ENCODE measurements at regions not wholly inside any gene's neighbourhood (a gene's known extent, or its start where the extent isn't known, plus 50 kb on each side); places are given as distances from the start of the nearest gene placed in this dataset.
"Not testable (repeated sequence)": the region's sequence is repeated elsewhere in the genome, so short reads cannot be mapped to it uniquely, and the experiment has no call there.

- no peak for DNase-seq
Observed at GRCh38 chr1:187563191-187563590, 734.4 kb downstream of the PLA2G4A start.

DNA sequence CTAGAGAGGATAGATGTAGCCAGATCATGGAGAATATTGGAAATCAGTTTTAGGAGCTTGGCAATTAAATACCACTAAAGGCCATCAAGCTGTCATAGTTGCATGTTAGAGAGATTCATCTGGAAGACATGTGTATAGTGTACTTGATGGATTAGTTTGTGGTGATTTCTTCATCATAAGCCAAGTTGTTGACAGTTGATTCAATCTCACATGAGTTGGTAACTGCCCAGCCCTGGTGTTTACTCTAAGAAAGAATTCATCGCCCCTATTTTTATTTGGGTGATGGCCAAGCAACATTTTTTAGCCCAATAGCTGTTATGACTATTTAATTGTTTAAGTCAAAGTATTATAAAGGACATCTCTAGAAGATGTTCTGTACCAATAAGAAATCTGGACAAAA is 737.6 kb downstream of the PLA2G4A start:
- DNase-seq, result no peak

DNA sequence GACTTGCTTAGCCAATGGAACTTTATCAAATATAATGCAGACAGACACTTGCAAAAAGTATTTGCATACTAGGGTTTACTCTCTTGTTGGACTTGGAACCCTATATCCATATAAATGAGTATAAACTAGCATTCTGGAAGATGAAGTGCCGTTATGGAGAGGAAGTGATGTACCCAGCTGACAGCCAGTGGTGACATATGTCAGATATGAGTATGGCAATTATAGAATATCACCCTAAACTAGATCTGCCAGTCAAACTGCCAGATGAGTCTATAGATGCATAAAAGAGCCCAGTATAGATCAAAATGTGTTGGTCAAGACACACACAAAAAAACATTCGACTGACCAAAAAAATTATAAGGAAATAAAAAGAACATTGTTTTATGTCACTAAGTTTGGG is 739.3 kb downstream of the PLA2G4A start:
- no peak for DNase-seq

DNA sequence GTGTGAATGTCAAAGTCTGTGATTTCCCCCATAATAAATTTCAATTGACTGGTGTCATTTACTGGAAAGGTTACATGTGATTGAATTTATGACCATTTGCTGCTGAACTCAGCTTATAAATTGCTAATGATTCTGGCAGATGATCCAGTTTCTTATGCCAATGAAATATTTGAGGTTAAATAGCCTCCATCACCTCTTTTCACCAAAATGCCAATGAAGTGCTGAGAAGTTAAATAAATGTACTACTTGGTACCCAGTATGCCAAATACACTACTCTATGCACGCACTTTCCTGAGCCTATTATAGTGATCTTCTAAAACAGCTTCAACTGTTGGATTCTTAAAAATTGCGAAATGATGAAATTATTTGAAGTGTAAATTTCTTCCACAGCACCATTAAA is 741.4 kb downstream of the PLA2G4A start:
- DNase-seq, result no peak

GRCh38 chr1:187577610-187578009 is 748.9 kb downstream of the PLA2G4A start:
- DNase-seq, result no peak

DNA sequence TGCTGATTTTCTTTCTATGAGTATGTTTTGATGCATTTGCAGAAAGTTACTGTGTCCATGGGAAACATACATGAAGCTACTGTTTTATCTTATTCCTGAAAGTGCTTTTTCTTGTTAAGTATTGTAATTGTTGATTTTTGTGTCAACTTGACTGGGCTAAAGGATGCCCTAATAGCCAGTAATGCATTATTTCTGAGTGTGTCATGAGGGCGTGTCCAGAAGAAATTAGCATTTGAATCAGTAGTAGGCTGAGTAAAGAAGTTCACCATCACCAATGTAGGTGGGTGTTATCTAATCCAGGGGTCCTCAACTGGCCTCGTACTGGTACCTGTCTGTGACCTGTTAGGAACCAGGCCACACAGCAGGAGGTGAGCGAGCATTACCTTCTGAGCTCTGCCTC is 760.2 kb downstream of the PLA2G4A start:
- no peak for DNase-seq

DNA sequence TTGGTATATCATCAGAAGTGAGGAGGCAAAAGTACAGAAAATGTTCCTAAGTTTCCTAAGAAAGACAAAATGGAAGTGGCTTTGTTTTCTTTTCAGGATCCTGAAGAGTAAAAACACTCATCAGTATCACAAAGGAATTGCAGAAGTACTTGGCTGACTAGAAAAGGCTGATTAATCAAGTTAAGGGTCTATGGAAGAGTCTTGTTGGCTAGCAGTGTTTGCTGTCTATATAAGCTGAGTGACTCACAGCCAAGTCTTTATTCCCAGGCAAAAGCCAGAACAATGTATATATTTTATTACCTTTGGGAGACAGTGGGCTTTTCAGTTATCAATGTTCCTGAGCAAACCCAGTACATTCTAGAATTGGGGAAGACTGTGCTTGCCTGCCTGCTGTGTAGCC is 777.0 kb downstream of the PLA2G4A start:
- DNase-seq, result no peak

DNA sequence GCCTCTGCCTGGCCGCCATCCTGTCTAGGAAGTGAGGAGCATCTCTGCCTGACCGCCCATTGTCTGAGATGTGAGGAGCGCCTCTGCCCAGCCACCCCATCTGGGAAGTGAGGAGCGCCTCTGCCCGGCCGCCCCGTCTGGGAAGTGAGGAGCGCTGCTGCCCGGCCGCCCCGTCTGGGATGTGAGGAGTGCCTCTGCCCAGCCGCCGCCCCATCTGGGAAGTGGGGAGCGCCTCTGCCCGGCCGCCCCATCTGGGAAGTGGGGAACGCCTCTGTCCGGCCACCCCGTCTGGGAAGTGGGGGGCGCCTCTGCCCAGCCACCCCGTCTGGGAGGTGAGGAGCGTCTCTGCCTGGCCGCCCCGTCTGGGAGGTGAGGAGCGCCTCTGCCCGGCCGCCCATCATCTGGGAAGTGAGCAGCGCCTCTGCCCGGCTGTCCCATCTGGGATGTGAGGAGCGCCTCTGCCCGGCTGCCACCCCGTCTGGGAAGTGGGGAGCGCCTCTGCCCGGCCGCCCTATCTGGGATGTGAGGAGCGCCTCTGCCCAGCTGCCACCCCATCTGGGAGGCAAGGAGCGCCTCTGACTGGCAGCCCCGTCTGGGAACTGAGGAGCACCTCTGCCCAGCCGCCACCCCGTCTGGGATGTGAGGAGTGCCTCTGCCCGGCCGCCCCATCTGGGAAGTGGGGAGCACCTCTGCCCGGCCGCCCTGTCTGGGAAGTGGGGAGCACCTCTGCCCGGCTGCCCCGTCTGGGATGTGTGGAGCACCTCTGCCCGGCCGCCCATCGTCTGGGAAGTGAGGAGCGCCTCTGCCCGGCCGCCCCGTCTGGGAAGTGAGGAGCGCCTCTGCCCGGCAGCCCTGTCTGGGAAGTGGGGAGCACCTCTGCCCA is 787.3 kb downstream of the PLA2G4A start:
- DNase-seq, result not testable (repeated sequence)

DNA sequence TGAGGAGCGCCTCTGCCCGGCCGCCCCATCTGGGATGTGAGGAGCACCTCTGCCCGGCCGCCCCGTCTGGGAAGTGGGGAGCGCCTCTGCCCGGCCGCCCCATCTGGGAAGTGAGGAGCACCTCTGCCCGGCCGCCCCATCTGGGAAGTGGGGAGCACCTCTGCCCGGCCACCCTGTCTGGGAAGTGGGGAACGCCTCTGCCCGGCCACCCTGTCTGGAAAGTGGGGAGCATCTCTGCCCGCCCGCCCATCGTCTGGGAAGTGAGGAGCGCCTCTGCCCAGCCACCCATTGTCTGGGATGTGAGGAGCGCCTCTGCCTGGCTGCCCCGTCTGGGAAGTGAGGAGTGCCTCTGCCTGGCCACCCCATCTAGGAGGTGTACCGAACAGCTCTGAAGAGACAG is 788.1 kb downstream of the PLA2G4A start:
- not testable (repeated sequence) for DNase-seq

DNA sequence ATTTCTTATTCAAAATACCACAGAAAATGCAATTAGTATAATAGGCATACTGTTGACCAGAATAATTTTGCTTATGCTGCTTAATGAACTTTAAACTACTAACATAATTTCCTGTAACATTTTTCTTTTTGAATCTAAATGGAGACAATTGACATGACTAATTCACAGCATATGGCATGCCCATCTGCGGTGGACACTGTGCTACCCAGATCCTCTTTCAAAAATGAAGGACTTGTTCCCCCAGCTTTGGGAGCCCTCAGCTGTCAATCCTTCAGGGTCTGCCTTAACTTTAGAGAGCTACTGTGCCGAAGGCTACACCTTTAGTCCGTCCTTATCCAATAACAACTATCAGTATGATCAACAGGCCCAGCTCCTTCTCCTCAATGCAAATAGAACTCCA is 789.0 kb downstream of the PLA2G4A start:
- DNase-seq, result no peak

DNA sequence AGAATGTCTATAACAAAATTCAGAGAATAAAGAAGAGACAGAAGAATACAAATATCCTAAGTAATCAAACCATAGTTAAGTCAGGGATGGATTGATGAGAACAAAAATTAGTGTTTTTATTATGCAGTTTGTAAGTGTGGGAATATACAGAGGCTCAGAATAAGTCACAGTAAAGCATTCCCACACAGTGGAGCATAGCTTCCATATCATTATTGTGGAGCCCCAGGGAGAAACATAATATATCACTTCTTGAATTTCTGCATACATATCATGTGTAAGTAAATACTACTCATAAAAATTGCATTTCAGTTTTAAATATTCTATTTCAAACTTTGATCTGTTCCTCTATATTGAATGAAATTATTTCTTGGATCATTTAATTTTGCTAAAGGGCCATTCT is 790.4 kb downstream of the PLA2G4A start:
- DNase-seq, result no peak

DNA sequence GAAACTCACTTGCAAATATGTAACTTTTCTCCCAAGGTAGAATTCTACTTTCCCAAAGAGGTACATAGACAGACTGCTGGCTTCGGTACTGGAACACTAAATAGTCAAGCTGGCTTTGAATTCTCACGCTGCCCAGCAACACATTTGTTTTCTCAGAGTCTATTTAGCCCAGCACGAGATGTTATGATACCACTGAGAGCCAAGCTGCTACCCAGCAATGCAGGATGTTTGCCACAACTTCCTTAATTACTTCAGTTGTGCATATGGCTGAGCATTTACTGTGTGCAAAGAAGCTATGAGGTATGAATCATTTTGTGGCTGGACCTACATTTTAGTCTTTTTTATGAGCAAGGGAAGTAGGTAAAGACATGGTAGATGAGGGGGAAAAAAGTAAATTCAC is 793.2 kb downstream of the PLA2G4A start:
- no peak for DNase-seq

GRCh38 chr1:187622545-187622944 is 793.8 kb downstream of the PLA2G4A start:
- no peak for DNase-seq

GRCh38 chr1:187624812-187625545 is 796.2 kb downstream of the PLA2G4A start:
- DNase-seq, result no peak

DNA sequence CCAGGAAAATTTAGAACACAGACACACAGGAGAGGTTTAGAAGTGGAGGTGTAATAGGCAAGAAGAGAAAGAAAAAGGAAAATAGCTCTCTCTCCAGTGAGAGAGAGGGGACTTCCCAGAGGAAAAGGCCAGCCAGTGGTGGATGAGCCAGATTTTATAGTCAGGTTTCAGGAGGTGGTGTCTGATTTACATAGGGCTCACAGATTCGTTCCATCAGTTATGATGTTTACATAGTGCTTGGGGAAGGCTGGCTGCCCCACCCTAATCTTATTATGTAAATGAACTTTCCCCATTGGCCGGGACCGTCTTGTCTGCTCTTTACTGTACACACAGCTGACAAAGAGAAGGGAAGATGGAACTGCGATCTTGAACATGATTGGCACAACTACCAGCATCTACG is 797.3 kb downstream of the PLA2G4A start:
- DNase-seq, result no peak

- no peak for DNase-seq
Observed at GRCh38 chr1:187627516-187627915, 798.8 kb downstream of the PLA2G4A start.

DNA sequence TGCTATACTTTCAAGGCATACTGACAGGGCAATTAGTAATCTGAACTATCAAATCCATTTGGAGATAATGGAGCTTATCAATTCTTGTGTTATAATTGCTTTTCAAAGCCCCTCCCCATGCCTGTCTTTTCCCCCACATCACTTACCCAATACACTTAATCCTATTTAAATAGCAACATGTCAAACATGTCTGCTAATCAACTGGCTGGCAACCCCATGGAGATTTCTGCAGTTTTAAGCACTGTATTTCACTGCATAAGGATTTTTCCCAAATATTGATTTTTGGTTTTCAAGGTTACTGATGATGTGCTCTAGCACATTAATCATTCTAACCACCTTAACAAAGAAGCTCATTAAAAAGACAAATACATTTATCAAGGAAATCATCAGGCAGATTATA is 800.3 kb downstream of the PLA2G4A start:
- no peak for DNase-seq

DNA sequence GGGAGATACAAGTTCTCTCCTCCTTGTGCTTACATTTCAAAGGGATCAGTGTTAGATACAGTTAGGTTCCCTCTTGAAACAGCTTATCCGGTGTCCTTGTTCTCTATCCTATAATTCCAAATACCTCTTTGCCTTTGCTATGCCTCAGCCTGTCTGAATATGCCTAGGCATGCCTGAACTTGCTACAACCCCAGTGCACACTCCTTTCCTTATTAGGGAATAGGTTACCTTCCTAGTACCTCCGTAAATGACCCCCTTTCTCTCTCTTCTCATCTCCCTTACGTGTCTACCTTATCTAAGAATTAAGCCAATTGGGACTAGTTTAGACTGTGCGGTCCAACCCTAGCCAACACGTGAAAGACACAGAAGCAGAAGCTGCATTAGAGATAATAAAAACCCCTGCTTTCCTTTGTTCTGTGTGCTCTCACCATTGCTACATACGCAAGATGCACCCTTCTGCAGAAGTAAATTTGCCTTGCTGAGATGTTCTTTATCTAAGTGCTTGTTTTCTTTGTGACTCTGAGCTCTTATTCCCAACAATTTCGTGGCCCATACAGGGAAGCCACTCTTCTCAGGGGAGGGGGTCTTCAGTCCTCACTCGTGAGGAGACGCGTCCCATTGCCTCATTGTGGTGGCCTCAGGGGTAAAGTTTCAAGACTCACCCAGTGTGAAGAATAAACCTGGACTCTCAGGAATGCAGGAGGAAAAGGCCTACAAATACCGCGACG is 802.1 kb downstream of the PLA2G4A start:
- no peak for DNase-seq

DNA sequence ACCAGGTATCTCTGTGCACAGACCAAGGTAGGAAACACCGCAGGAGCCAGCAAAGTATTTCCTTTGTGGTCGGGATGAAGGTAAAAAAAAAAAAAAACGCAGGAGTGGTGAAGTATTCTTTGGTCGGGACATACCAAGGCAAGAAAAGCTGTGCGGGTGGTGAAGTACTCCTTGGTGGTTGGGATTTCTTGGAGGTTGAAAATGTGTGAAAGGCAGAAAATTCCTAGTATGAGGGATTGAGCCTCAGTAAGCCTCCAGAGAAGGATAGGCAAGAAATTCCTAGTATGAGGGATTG is 802.6 kb downstream of the PLA2G4A start:
- no peak for DNase-seq

DNA sequence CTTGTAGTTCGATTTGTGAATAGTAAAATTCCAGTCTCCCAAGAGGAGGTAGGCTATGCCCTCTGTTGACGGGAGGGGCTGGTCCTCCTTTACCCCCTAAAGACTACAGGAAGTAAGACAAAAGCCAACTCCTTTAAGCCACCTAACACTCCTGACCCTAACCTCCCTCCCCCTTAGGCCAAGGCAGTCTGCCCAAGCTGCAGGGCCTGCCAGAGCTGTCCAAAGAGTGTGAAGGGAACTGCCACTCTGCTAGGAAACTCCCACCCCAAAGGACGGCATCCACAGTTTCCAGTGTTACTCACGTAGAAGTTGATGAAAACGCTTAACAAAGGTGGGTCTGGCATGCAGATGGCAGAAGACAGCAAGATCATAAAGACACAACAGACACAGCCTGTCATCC is 803.2 kb downstream of the PLA2G4A start:
- no peak for DNase-seq

DNA sequence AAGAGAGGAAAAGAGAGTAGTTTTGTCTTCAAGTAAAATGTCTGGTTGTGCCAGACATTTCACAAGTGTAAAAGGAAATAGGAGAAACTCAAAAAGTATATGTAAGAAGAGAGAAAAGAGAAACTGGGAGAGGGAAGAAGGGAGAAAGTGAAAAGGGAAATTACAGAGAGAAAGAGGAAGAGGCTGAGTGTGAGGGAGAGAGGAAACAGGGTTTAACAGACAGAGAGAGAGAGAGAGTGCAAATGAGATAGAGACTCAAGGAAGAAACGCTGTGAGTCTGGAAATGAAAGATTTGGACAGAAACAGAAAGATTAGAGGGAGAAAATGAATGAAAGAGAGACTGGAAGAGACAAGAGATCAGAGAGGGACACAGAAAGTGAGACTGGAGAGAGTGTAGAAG is 806.2 kb downstream of the PLA2G4A start:
- no peak for DNase-seq

- no peak for DNase-seq
Observed at GRCh38 chr1:187638733-187639434, 810.1 kb downstream of the PLA2G4A start.

GRCh38 chr1:187641015-187641414 is 812.3 kb downstream of the PLA2G4A start:
- no peak for DNase-seq
